Keratinocyte (primary cell): ENCODE measurements at regions not wholly inside any gene's neighbourhood (a gene's known extent, or its start where the extent isn't known, plus 50 kb on each side); places are given as distances from the start of the nearest gene placed in this dataset.

Source experiments
- CTCF ChIP-seq, 3 experiments: IDR thresholded peaks in 1 of 3; conservative IDR thresholded peaks in 1 of 3; optimal IDR thresholded peaks in 1 of 3; 2 replicates in 2 of 3; 3 replicates in 1 of 3; pipeline versions ENCODE3 to v1.5.1; 2011; ENCODE audit warnings: low read length in 3 of 3, mild to moderate bottlenecking in 3 of 3, moderate library complexity in 2 of 3, control low read depth in 1 of 3, inconsistent platforms in 1 of 3; ENCODE audit not compliant: insufficient read depth in 2 of 3; ENCODE audit errors: extremely low read depth in 1 of 3
- EZH2 ChIP-seq: IDR thresholded peaks from one replicate; pipeline ENCODE4 v1.6.1; 2012; ENCODE audit warnings: inconsistent platforms, mild to moderate bottlenecking, low read length, moderate library complexity

GRCh38 chr16:17847234-17847795, 376.6 kb upstream of the XYLT1 start:
- TF ChIP-seq CTCF (optimal IDR thresholded peaks at IDR 0.05 in 1 of 3, IDR thresholded peaks at IDR 0.05 in 1 of 3, conservative IDR thresholded peaks at IDR 0.05 in 1 of 3; ENCODE audit: extremely low read depth in 1 of 3, insufficient read depth in 2 of 3, low read length in 3 of 3) (no peak), EZH2 (no peak)
